OCI-LY1 (cell line): ENCODE measurements at regions not wholly inside any gene's neighbourhood (a gene's known extent, or its start where the extent isn't known, plus 50 kb on each side); places are given as distances from the start of the nearest gene placed in this dataset.

Experiments used
- EZH2 ChIP-seq: fragments of 200-600 bp; sonication (generic), shearing (Covaris generic); IDR thresholded peaks from 2 replicates; pipeline ENCODE4 v1.8.0; 2017; ENCODE audit warnings: borderline replicate concordance, mixed run types, mild to moderate bottlenecking, antibody characterized with exemption, low read length, moderate library complexity, mixed read lengths
- TF ChIP-seq, protein P1 (sequence below): fragments of 200-600 bp; sonication (generic), shearing (Covaris generic); IDR thresholded peaks from 2 replicates; pipeline ENCODE4 v1.5.1; 2017; ENCODE audit warnings: mild to moderate bottlenecking, antibody characterized with exemption, low read length, moderate library complexity, mixed read lengths

DNA sequence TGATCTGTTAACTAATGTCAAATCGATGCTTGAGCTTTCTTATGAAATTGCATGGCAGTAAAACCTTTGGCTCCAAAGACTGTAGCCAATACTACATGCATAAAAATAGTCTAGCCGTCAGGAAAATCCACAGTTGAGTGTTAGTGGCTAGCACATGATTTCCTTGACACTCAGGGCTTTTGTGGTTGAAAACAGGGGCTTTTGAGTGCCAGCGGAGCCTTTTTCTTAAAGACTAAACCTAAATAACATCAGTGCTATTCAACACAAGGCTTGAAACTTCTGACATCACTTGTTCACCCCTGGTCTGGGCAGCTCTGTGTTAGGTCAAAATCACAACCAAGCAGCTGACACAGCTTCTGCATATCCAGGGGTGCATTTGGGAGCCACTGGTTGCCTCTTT lies 124.2 kb upstream of the BMPER start:
- TF ChIP-seq, protein P1, sequence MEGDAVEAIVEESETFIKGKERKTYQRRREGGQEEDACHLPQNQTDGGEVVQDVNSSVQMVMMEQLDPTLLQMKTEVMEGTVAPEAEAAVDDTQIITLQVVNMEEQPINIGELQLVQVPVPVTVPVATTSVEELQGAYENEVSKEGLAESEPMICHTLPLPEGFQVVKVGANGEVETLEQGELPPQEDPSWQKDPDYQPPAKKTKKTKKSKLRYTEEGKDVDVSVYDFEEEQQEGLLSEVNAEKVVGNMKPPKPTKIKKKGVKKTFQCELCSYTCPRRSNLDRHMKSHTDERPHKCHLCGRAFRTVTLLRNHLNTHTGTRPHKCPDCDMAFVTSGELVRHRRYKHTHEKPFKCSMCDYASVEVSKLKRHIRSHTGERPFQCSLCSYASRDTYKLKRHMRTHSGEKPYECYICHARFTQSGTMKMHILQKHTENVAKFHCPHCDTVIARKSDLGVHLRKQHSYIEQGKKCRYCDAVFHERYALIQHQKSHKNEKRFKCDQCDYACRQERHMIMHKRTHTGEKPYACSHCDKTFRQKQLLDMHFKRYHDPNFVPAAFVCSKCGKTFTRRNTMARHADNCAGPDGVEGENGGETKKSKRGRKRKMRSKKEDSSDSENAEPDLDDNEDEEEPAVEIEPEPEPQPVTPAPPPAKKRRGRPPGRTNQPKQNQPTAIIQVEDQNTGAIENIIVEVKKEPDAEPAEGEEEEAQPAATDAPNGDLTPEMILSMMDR, result no peak
- no peak for TF ChIP-seq EZH2
